ENCODE measurements at regions not wholly inside any gene's neighbourhood (a gene's known extent, or its start where the extent isn't known, plus 50 kb on each side); places are given as distances from the start of the nearest gene placed in this dataset.
A peak's percentile ranks its signal among the peaks of the same experiment; 100 is the strongest.
"Not testable (repeated sequence)": the region's sequence is repeated elsewhere in the genome, so short reads cannot be mapped to it uniquely, and the experiment has no call there.

GRCh38 chr6:104506429-104506828 lies 353.3 kb downstream of the HACE1 start:
- DNase-seq (ENCODE audit: low spot score) = no peak

- no peak for DNase-seq (ENCODE audit: low spot score)
Measured at GRCh38 chr6:104505838-104506237, 353.9 kb downstream of the HACE1 start.

DNA sequence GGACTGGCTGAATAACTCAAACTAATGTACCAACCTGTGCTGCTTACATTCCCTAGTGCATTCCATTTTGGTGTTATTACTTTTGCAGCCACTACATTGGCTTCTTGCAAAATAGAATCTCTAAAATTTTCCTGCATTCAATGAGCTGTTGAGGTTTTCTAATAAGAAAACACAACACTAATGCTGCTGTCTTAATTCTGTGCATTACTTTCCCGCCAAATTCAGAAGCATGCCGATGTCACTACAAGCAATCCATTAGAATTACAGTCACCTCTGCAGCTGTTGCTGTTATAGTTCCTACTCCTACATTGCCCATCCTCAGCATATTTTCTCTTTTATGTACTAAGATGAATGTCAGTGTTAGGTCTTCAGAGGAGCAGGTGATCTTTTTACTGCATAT lies 359.5 kb downstream of the HACE1 start:
- DNase-seq (ENCODE audit: low spot score) = no peak

DNA sequence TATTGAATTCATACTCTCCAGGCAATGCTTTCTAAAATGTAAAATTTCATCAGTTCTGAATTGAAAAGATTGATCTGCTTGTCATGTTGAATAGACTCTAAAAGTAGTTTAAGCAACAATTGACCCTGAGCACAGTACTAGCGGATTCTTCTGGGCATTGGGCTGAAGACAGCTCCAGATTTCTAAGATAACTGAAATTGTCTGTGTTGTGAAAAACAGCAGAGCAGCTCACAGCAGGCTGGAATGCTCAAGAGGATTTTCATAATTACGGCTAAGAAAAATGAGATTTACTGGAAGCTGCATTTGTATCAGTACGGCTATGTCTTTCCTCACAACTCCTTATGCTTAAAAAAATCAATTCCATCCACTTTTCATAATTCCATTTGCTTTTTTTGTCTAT lies 373.7 kb downstream of the HACE1 start:
- no peak for DNase-seq (ENCODE audit: low spot score)

DNA sequence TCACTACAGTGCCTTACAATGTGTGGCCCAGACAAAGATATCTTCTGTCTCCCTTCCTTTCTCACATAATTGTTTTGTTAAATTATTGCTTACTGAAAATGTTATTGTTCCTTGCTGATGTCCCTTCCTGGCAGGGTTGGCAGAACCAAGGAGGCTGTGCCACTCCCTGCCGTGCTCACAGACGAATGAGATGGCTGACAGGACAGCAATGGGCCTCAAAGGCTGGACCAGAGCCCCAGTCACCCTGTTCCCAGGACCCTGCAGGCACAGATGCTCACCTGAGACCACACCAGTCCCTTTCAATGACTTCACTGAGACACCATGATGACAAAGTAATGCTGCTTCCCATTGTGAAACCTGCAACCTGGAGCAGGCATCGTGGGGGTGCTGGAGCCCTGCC lies 375.1 kb downstream of the HACE1 start:
- DNase-seq (ENCODE audit: low spot score) = no peak

GRCh38 chr6:104484191-104484590 lies 375.5 kb downstream of the HACE1 start:
- no peak for DNase-seq (ENCODE audit: low spot score)

- peak; percentile 55 for DNase-seq (ENCODE audit: low spot score)
Measured at GRCh38 chr6:104483225-104483834, 376.4 kb downstream of the HACE1 start.

- no peak for DNase-seq (ENCODE audit: low spot score)
Measured at GRCh38 chr6:104477569-104477968, 382.1 kb downstream of the HACE1 start.

DNA sequence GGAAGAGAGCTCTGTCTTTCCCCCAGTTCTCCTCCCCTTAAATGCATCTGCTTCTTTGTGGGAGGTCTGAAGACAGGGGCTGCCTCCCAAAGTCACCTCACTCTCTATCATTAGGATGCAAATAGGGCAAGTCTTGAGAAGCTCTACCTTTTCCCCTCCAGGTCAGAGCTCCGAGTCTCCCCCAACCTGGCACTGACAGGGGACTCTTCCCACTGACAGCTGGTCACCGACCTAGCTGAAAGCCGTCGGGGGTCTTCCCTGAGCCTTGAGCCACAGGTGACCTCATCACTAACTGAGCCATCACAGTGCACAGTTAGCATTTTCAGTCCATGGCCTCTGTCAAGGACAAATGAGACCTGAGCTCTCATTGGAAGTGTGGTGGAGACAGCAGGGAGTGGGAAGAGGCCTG lies 386.7 kb downstream of the HACE1 start:
- no peak for DNase-seq (ENCODE audit: low spot score)

GRCh38 chr6:104472021-104472901 lies 387.5 kb downstream of the HACE1 start:
- DNase-seq (ENCODE audit: low spot score) = no peak

DNA sequence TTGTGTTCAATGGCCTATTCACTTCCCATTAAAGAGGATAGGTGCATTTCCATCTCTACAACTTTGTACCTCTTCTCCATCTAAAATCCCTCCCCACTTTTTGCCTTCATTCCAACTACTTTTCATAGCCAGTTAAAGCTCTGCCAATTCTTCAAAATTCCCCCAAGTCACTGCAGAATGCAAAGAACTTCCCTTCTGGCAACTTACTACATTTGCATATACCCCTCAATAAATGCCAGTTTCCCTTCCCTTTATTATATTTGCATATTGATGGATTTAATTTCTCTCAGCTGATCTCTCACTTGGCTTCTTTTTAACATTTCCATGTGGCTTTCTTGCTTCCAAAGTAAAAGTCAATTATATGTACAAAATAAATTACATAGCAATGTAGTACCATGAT lies 393.4 kb downstream of the HACE1 start:
- DNase-seq (ENCODE audit: low spot score) = no peak

DNA sequence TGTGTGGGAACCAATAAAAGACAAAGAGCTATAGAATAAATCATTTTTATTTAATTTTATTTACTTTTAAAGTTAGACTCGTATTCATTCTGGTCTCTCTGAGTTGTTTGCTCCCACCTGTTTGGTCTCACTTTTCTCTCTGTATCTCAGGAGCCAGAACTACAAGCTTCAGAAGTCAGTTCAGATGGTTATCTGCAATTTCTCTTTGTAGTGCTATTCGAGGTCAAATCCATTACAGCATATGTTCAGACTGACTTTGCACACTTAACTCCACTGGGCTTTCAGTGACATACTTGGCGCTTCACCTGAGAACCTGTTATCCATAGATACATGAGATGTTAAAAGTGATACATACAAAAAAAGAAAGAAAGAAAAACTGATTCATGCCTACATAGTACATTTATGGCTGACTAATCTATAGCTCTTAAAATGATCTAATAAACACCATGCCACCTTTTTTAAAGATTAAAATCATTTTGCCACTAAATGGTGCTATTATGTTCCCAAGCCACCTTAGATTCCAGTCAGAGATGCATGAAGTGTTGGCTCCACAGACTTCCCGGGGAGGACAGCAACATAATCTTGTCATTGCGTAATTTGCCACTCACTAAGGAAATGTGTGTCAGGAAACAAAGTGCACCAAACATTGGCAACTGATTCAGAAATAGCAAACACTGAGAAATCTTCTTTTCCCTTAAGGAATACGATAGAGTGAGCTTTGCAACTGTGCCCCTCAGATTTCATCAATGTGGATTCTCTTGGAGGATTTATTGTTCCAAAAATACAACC lies 396.7 kb downstream of the HACE1 start:
- no peak for DNase-seq (ENCODE audit: low spot score)

GRCh38 chr6:104460738-104461483 lies 398.8 kb downstream of the HACE1 start:
- no peak for DNase-seq (ENCODE audit: low spot score)

GRCh38 chr6:104459543-104459942 lies 400.2 kb downstream of the HACE1 start:
- no peak for DNase-seq (ENCODE audit: low spot score)

DNA sequence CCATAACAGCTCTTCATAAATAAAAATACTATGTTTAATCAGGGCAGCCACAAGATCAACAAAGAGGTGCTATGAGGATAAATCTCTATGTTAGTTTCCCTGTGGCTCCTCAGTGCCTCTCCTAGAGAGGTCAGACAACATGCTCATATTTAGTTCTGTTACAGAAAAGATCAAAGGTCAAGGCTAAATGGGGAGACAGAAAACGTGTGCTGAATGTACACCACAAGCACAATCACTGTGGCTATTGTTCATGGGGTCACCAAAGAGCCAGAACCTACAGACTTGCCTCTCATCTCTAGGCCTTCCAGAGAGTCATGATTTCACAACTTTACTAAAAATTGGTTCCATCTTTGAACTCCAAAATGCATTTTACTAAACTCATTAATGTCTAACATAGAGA lies 409.8 kb downstream of the HACE1 start:
- DNase-seq (ENCODE audit: low spot score) = no peak

- DNase-seq (ENCODE audit: low spot score) = not testable (repeated sequence)
Measured at GRCh38 chr6:104446101-104447080, 413.3 kb downstream of the HACE1 start.

GRCh38 chr6:104434519-104434918 lies 425.2 kb downstream of the HACE1 start:
- no peak for DNase-seq (ENCODE audit: low spot score)

- no peak for DNase-seq (ENCODE audit: low spot score)
Measured at GRCh38 chr6:104431096-104431495, 428.6 kb downstream of the HACE1 start.

GRCh38 chr6:104428184-104428583 lies 431.5 kb downstream of the HACE1 start:
- DNase-seq (ENCODE audit: low spot score) = no peak

- no peak for DNase-seq (ENCODE audit: low spot score)
Measured at GRCh38 chr6:104423691-104424090, 436.0 kb downstream of the HACE1 start.

DNA sequence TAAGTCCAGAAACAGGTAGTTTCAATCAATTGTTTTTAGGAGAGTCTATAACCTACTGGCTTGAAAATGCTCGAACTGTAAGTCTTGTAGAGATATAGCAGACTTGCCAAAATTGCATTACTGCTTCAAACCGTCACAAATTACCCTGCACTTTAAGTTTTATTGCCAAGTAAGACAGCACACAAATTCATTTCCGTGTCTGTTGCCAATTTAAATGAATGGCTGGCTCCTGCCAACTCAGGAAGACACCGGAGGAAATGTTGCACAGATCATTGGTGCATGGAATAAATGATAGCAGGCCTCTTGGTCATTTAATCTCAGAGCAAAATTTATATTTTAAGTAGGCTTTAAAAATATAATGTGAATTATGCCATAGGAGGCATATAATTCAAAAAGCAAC lies 438.1 kb downstream of the HACE1 start:
- DNase-seq (ENCODE audit: low spot score) = no peak

Measured in RKO (cell line).